SH-SY5Y (cell line): ENCODE measurements at regions not wholly inside any gene's neighbourhood (a gene's known extent, or its start where the extent isn't known, plus 50 kb on each side); places are given as distances from the start of the nearest gene placed in this dataset.

Experiments
- GATA2 ChIP-seq: IDR thresholded peaks from 2 replicates; pipeline ENCODE4 v1.6.1; 2011; ENCODE audit warnings: mild to moderate bottlenecking, low read depth, low read length
- GATA3 ChIP-seq: IDR thresholded peaks from 2 replicates; pipeline ENCODE4 v1.6.1; 2011; ENCODE audit warnings: low read depth, mild to moderate bottlenecking, low read length, moderate library complexity

GRCh38 chr13:53941588-53942190 is 913.1 kb downstream of the OLFM4 start:
- TF ChIP-seq GATA2 (no peak), GATA3 (no peak)
